ENCODE measurements at regions not wholly inside any gene's neighbourhood (a gene's known extent, or its start where the extent isn't known, plus 50 kb on each side); places are given as distances from the start of the nearest gene placed in this dataset.

- Histone ChIP-seq H3K4me3 (replicated peaks in 1 of 2; ENCODE audit: low read depth in 1 of 2, low read length in 2 of 2) (no peak overlapping the region), H3K79me2 (ENCODE audit: insufficient read depth, low read length) (no peaks in the 10 kb centered on the region), H3K36me3 (ENCODE audit: control insufficient read depth in 1 of 2, insufficient read depth in 2 of 2, low read length in 2 of 2) (no peaks in the 10 kb centered on the region), H3K27ac (ENCODE audit: low read depth, low read length) (no peak overlapping the region), H4K20me1 (ENCODE audit: insufficient read depth) (no peaks in the 10 kb centered on the region), H3K9me2 (ENCODE audit: insufficient read depth) (no peaks in the 10 kb centered on the region), H3K4me1 (ENCODE audit: control insufficient read depth in 1 of 2, insufficient read depth in 2 of 2, low read length in 2 of 2) (no peaks in the 10 kb centered on the region), H3K9me3 (ENCODE audit: control insufficient read depth in 1 of 2, insufficient read depth in 1 of 2, low read depth in 1 of 2, low read length in 2 of 2) (no peaks in the 10 kb centered on the region), H3K27me3 (ENCODE audit: insufficient read depth, low read length) (peaks cover 55% of the 10 kb centered on the region), H3K9ac (ENCODE audit: low read length) (no peak overlapping the region), H2AFZ (ENCODE audit: low read depth, low read length, poor library complexity, severe bottlenecking) (no peak overlapping the region), H3K4me2 (ENCODE audit: low read length) (no peak overlapping the region)
- no TSS peak for BruUV-seq (replicated peaks)
- RAD21 ChIA-PET (ENCODE audit: low non-redundant PET in 1 of 2, low total read pairs in 2 of 2, uncharacterized antibody in 2 of 2, unreplicated experiment in 2 of 2): interaction anchor here in 1 of 2 experiments (0.7 kb wide), 1 partner anchor 275 kb away, joined by 5 read pairs; no protein-coding TSS in a partner anchor
- ATAC-seq (no peak), DNase-seq (ENCODE audit: low read depth, low spot score) (no peak)
- CTCF ChIA-PET: interaction anchor here (1.1 kb wide), 1 partner anchor 13 kb away, joined by 6 read pairs; no protein-coding TSS in a partner anchor
- intact Hi-C loops (cut with micrococcal nuclease): no loop called here
- POLR2A ChIA-PET: interaction anchor here (0.6 kb wide), 1 partner anchor 14 kb away, joined by 3 read pairs; no protein-coding TSS in a partner anchor
- TF ChIP-seq SRF (IDR thresholded peaks at IDR 0.05; ENCODE audit: low read depth) (no peak), SIN3A (IDR thresholded peaks at IDR 0.05; ENCODE audit: low read depth) (no peak), YY1 (IDR thresholded peaks at IDR 0.05; ENCODE audit: extremely low read depth, insufficient replicate concordance, low read depth, low read length) (no peak), ZFX (IDR thresholded peaks at IDR 0.05) (no peak), ZNF274 (IDR thresholded peaks at IDR 0.05; ENCODE audit: low read depth, low read length) (no peak), CEBPB (IDR thresholded peaks at IDR 0.05; ENCODE audit: low read depth) (no peak), MAX (IDR thresholded peaks at IDR 0.05) (no peak), REST (IDR thresholded peaks at IDR 0.05; ENCODE audit: low read depth) (no peak), POLR2AphosphoS5 (IDR thresholded peaks at IDR 0.05; ENCODE audit: low read depth, low read length) (no peak)
- TF ChIP-seq, protein P1, sequence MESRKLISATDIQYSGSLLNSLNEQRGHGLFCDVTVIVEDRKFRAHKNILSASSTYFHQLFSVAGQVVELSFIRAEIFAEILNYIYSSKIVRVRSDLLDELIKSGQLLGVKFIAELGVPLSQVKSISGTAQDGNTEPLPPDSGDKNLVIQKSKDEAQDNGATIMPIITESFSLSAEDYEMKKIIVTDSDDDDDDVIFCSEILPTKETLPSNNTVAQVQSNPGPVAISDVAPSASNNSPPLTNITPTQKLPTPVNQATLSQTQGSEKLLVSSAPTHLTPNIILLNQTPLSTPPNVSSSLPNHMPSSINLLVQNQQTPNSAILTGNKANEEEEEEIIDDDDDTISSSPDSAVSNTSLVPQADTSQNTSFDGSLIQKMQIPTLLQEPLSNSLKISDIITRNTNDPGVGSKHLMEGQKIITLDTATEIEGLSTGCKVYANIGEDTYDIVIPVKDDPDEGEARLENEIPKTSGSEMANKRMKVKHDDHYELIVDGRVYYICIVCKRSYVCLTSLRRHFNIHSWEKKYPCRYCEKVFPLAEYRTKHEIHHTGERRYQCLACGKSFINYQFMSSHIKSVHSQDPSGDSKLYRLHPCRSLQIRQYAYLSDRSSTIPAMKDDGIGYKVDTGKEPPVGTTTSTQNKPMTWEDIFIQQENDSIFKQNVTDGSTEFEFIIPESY (IDR thresholded peaks at IDR 0.05; ENCODE audit: extremely low read depth, insufficient replicate concordance, low read length): no peak
These were observed 99.5 kb upstream of the FOXB1 start for GRCh38 chr15:59904450-59905135.

Data from HCT116 (cell line).